ENCODE measurements at regions not wholly inside any gene's neighbourhood (a gene's known extent, or its start where the extent isn't known, plus 50 kb on each side); places are given as distances from the start of the nearest gene placed in this dataset.
"Not testable (repeated sequence)": the region's sequence is repeated elsewhere in the genome, so short reads cannot be mapped to it uniquely, and the experiment has no call there.

DNA sequence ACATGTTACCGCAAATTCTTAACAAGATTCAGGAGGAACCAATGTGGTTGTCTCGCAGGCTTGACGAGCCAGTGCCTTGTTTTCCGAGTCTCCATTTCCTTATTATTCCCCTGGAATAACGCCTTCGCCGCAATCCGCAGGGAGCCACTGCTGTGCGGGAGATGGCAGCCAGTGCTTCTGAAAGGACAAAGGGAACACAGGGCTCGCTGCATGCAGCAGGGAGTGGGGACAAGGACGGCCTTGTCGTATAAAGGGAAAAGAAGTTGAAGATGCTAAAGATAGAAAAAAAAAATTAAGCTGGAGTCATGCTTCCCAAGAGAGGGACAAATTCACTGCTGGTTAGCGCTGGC is 221.4 kb downstream of the NDUFA10 start:
- Mint-ChIP-seq H3K4me1 (ENCODE audit: low read depth) (no peaks in the 10 kb centered on the region), H3K4me3 (no peak overlapping the region), H3K27ac (no peak overlapping the region), H3K36me3 (no peaks in the 10 kb centered on the region), H3K27me3 (no peaks in the 10 kb centered on the region), H3K9me3 (ENCODE audit: low read depth) (no peaks in the 10 kb centered on the region)

DNA sequence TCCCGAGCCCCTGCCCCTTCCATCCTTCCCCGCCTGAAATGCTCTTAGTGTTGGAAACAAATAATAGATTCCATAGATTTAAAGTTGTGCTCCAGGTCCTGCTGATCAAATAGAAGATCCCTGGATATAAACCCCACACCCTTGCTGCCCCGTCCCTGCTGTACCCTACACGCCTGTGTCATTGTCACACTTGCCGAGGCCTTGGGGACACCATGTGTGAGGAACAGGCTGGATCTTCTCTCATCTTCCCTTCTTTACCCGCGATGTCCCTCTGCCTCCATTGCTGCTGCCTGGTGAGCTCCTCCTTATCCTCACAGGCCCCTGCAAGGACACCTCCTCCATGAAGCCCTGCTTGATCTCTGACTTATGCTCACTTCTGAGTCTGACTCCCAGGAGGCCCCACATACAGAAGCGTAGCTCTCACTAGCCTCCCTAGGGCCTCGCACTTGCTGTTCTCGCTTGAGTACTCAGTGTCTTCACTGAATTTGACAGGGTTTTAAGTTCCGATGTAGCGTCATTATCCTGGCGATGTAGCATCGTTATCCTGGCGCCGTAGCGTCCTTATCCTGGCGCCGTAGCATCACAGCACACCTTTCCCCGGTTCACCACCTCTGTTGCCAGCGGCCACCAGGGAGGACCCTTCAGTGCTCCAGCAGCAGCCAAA is 221.9 kb downstream of the NDUFA10 start:
- Mint-ChIP-seq H3K27ac (no peak overlapping the region), H3K4me3 (no peak overlapping the region), H3K27me3 (no peaks in the 10 kb centered on the region), H3K4me1 (ENCODE audit: low read depth) (no peaks in the 10 kb centered on the region), H3K9me3 (ENCODE audit: low read depth) (no peaks in the 10 kb centered on the region), H3K36me3 (no peaks in the 10 kb centered on the region)

DNA sequence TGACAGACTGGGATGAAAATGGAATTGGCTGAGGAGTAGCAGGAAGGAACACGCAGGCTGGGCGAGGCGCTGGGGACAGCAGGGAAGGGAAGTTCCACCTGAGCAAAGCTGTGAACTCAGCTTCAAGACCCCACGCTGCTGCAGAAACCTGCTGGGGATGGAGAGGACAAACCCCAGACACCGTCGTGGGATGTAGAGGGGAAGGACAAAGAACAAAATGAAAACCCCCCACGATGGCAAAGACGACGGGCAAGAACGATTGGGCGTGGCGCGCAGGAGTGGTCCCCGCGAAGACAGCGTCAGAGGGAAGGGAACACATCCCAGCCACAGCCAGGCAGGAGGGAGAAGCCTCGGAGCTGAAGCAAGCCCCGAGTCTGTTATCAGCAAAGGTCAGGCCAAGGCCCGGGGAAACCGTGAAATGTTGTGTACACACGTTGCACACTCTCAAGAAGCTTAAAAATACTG is 222.9 kb downstream of the NDUFA10 start:
- no peak overlapping the region for H3K27ac Mint-ChIP-seq
- H3K9me3 Mint-ChIP-seq (ENCODE audit: low read depth): no peaks in the 10 kb centered on the region
- H3K4me1 Mint-ChIP-seq (ENCODE audit: low read depth): no peaks in the 10 kb centered on the region
- H3K4me3 Mint-ChIP-seq: no peak overlapping the region
- no peaks in the 10 kb centered on the region for H3K27me3 Mint-ChIP-seq
- H3K36me3 Mint-ChIP-seq: no peaks in the 10 kb centered on the region

DNA sequence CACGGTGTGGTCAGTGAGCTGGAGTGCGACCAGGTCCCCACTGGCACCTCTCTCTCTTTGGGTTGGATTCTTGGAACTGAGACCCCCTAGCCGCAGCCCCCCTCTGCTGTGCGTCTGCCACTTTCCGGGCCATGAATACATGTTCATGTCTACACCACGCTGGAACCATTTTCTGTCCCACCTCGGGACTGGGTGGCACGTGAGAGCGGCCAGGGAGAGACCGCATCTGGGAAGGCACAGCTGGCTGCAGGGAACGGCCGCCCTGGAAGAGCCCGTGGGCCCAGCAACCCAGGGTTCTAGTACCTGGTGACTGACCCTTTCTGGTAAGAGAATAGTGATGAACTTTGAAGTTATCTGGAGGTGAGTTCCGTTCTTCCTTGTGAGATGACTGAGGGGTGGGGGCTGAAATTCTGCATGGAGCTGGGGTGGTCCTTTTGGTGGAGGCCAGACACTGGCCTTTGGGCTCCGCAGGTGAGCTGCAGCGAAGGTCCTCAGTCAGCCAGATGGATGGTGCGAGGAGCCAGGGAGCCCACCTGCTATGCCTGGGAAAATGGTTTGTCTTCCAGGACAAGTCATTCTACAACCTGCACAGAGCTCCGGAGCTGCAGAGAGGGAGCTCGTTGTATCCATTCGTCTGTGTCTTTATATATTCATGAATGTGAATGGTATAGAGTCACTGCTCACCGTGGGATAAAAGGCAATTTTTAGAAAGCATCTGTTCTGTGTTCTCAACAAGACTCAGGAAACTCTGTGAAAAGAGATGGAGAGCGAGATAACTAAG is 223.5 kb downstream of the NDUFA10 start:
- H3K36me3 Mint-ChIP-seq: no peaks in the 10 kb centered on the region
- no peaks in the 10 kb centered on the region for H3K4me1 Mint-ChIP-seq (ENCODE audit: low read depth)
- no peak overlapping the region for H3K4me3 Mint-ChIP-seq
- H3K9me3 Mint-ChIP-seq (ENCODE audit: low read depth): no peaks in the 10 kb centered on the region
- no peak overlapping the region for H3K27ac Mint-ChIP-seq
- no peaks in the 10 kb centered on the region for H3K27me3 Mint-ChIP-seq

DNA sequence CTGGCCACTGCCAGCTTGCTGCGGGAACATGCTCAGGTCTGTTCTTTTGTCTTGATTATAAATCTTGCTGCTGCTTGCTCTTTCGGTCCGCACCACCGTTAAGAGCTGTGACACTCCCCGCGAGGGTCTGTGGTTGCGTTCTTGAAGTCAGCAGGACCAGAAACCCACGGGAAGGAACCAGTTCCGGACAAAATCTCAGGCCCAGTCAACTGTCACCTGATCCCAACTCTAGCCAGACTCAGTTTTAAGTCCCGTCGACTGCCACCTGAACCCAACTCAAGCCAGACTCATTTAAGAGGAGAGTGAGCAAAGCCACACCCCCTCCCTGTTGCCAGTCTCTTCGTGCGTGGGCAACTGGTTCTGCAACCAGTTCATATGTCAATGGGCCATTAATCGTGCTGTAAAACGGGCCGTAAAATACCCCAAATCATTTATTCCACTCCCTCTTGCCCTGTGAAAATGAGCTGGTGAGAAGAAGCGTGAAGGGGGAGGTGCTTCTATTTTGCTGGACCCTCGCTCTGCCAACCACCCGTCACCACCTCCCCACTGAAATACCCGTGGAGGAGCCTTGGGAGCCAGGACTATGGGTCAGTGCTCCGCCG is 224.3 kb downstream of the NDUFA10 start:
- Mint-ChIP-seq H3K27me3 (no peaks in the 10 kb centered on the region), H3K4me3 (no peak overlapping the region), H3K36me3 (no peaks in the 10 kb centered on the region), H3K9me3 (ENCODE audit: low read depth) (no peaks in the 10 kb centered on the region), H3K4me1 (ENCODE audit: low read depth) (no peaks in the 10 kb centered on the region), H3K27ac (no peak overlapping the region)

DNA sequence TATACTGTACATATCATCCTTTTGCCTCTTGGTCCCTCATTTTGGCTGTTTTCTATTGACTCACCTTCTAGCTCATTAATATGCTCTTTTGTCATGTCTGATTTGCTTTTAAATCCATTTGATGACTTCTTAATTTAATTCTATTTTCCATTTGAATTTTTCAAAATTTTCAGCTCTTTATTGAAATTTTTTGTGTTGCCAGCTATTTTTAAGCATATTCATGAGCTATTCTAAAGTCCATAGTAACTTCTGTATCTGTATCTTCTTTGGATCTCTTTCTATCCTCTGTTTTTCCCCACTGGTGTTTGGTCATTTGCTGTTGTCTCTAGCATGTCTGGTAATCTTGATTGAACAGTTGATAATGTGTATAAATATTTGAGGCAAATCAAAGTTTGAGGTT is 227.8 kb downstream of the NDUFA10 start:
- H3K36me3 Mint-ChIP-seq: no peaks in the 10 kb centered on the region
- H3K4me1 Mint-ChIP-seq (ENCODE audit: low read depth): no peaks in the 10 kb centered on the region
- H3K27ac Mint-ChIP-seq: no peak overlapping the region
- no peaks in the 10 kb centered on the region for H3K9me3 Mint-ChIP-seq (ENCODE audit: low read depth)
- no peaks in the 10 kb centered on the region for H3K27me3 Mint-ChIP-seq
- no peak overlapping the region for H3K4me3 Mint-ChIP-seq

DNA sequence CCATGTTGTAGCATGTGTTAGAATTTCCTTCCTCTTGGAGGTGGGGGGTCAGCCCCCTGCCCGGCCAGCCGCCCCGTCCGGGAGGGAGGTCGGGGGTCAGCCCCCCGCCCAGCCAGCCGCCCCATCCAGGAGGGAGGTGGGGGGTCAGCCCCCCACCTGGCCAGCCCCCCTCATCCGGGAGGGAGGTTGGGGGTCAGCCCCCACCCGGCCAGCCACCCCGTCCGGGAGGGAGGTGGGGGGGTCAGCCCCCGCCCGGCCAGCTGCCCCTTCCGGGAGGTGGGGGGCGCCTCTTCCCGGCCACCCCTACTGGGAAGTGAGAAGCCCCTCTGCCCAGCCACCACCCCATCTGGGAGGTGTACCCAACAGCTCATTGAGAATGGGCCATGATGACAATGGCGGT is 229.4 kb downstream of the NDUFA10 start:
- H3K9me3 Mint-ChIP-seq (ENCODE audit: low read depth); H3K4me3 Mint-ChIP-seq; H3K4me1 Mint-ChIP-seq (ENCODE audit: low read depth); H3K36me3 Mint-ChIP-seq; H3K27ac Mint-ChIP-seq; H3K27me3 Mint-ChIP-seq: not testable (repeated sequence)

DNA sequence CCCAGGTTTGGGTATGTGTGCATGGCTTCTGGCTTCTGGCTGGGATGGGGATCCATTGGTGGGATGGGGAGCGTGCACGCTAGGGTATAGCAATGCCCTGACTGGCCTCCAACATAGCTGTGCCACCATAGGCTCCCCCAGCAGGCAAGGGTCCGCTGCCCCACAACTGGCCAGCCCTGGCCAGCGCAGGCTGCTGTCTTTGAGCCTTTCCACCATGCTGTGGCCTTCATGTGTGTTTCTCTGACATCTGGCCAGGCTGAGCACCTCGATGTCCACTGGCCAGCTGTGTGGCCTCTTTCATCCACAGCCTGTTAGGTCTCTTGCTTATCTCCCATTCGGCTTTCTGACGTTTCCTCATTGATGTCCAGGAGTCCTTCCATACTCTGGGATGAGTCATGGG is 231.3 kb downstream of the NDUFA10 start:
- Mint-ChIP-seq H3K27ac (no peak overlapping the region), H3K36me3 (no peaks in the 10 kb centered on the region), H3K27me3 (no peaks in the 10 kb centered on the region), H3K4me1 (ENCODE audit: low read depth) (no peaks in the 10 kb centered on the region), H3K9me3 (ENCODE audit: low read depth) (no peaks in the 10 kb centered on the region), H3K4me3 (no peak overlapping the region)

DNA sequence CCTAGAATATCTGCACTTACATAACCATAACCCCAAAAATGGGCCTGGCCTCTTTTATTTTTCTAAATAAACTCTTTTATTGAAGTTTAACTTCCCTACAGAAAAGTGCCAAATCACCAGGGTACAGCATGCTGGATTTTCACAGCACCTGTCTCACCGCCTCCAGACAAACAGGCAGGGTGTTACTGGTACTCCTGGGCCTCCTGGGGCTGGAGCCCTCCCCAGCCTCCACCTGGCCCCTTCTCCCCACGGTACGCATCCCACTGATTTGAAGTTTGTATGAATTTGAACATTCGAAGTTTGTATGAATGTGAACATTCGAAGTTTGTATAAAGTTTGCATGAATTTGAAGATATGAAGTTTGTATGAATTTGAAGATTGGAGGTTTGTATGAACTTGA is 232.1 kb downstream of the NDUFA10 start:
- H3K9me3 Mint-ChIP-seq (ENCODE audit: low read depth): no peaks in the 10 kb centered on the region
- no peaks in the 10 kb centered on the region for H3K27me3 Mint-ChIP-seq
- H3K4me1 Mint-ChIP-seq (ENCODE audit: low read depth): no peaks in the 10 kb centered on the region
- H3K36me3 Mint-ChIP-seq: no peaks in the 10 kb centered on the region
- H3K4me3 Mint-ChIP-seq: no peak overlapping the region
- no peak overlapping the region for H3K27ac Mint-ChIP-seq

DNA sequence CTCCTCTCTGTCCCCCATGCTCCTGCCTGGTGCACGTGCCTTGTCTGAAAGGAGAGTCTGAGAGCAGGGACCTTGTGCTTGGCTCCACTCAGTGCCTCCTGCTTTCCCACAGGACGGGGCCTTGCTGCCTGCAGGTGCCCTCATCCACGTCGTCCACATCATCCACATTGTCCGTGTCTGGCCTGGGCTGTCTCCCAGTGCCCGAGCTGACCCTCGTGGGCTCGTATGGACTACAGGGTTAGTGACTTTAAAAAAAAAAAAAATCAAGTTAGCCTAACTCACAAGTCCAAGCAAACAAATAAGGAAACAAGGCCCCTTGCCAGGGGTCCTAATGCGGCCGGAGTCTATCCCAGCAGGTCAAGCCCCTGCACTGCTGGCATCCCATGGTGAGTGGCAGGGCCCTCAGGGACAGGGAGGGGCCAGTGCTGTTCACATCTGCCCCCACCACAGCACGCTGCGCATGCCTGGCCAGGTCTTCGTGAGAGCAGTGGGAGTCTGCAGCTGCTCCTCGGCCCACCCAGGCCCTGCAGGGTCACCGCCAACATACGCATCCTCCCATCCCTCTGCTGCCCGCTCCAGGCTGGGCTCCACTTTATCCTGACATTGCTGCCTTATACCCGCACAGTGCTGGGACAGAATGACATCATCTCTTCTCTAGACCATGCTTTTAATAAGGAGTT is 232.6 kb downstream of the NDUFA10 start:
- Mint-ChIP-seq H3K27me3 (no peaks in the 10 kb centered on the region), H3K36me3 (no peaks in the 10 kb centered on the region), H3K4me1 (ENCODE audit: low read depth) (no peaks in the 10 kb centered on the region), H3K9me3 (ENCODE audit: low read depth) (no peaks in the 10 kb centered on the region), H3K4me3 (no peak overlapping the region), H3K27ac (no peak overlapping the region)

DNA sequence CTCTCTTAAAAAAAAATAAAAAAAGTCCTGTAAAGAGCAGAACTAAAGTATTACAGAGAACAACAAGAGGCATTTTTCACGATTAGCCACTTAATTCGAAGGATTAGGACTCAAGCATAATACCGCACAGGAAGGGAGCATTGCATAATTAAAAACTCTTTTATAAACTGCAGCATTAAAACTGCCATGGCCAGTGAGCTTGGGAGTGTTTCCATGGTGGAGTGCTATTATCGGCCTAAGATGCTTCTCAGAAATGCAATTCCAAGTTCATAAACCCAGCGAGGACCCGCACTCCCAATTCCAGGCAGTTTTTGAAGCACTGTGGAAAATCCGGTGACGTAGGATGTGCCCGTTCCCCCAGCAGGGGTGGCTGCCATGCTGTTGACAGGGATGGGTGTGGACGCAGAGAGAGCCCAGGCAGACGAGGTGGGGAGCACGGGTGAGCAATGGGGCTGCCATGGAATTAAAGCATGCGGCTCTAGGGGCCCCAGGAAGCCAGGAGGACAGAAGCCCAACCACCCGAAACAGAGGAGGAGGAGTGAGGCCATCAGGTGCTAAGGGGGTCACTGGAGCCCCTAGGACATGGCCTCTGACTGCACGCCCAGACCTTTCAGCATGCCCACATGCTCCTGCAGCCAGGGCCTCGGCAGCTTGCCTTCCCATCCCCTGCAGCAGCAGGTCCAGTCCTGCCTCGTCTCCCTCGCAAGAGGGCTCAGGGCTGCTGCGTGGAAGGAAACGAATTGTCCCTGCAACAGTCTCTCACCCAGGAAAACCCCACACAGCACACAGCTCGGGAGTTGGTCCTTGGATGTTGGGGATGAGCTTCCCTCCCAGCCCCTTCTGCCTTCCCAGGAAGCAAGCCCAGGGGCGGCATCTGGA is 233.4 kb downstream of the NDUFA10 start:
- H3K9me3 Mint-ChIP-seq (ENCODE audit: low read depth): no peaks in the 10 kb centered on the region
- H3K36me3 Mint-ChIP-seq: no peaks in the 10 kb centered on the region
- H3K4me3 Mint-ChIP-seq: no peak overlapping the region
- H3K27me3 Mint-ChIP-seq: no peaks in the 10 kb centered on the region
- no peak overlapping the region for H3K27ac Mint-ChIP-seq
- H3K4me1 Mint-ChIP-seq (ENCODE audit: low read depth): no peaks in the 10 kb centered on the region

DNA sequence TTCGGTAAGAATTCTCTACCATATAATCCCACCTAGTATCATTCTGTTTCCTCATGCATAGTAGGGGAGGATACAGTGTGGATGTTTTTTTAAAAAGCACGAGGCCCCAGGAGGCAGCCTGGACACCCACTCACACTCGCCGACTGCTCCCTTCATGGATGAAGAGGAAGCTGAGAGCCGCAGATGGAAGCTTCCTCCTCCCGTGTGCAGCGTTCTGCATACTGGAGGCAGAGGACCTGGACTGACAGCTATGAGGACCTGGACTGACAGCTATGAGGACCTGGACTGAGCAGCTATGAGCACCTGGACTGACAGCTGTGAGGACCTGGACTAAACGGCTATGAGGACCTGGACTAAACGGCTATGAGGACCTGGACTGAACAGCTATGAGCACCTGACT is 234.4 kb downstream of the NDUFA10 start:
- Mint-ChIP-seq H3K36me3 (peaks cover 3% of the 10 kb centered on the region), H3K4me3 (no peak overlapping the region), H3K27me3 (peaks cover 1% of the 10 kb centered on the region), H3K9me3 (ENCODE audit: low read depth) (peaks cover 8% of the 10 kb centered on the region), H3K27ac (no peak overlapping the region), H3K4me1 (ENCODE audit: low read depth) (no peaks in the 10 kb centered on the region)

DNA sequence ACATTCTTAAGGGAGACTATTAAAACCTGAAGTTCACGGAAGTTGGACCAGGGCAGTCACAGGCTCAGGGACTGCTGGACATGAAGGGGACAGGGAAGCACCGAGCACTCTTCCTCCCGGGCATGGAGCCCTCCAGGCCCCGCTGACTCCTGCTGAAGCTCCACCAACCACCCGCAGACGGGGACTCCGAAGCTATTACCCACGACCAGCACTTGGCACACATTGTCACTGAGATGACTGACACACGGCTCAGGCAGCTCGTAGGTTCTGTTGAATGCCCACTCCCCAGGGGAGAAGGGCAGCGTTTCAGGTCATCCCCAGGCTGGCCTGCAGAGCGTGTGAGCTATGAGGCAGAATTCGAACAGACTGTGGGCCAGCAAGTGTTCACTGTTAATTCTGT is 234.8 kb downstream of the NDUFA10 start:
- no peak overlapping the region for H3K27ac Mint-ChIP-seq
- no peak overlapping the region for H3K4me3 Mint-ChIP-seq

DNA sequence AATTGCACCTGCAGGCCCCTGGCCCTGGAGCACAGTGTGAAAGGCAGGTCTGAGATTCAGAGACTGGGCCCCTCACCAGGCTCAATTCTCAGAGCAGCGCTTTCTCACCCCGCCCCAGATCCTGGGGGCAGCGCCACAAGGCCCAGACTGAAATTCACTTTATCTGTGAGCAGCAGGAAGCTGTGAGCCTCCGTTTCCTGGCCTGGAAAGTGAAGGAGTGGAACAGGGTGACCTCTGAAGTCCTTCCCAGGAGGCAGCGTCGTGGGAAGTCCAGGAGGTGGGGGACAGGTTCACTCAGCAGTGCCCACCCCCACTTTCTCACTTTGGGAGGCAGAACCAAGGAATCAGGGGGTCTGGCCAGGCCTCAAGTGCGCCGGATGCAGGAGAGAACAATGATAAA is 235.4 kb downstream of the NDUFA10 start:
- no peaks in the 10 kb centered on the region for H3K4me1 Mint-ChIP-seq (ENCODE audit: low read depth)
- no peak overlapping the region for H3K27ac Mint-ChIP-seq
- peaks cover 1% of the 10 kb centered on the region for H3K27me3 Mint-ChIP-seq
- H3K36me3 Mint-ChIP-seq: peaks cover 3% of the 10 kb centered on the region
- peaks cover 14% of the 10 kb centered on the region for H3K9me3 Mint-ChIP-seq (ENCODE audit: low read depth)
- no peak overlapping the region for H3K4me3 Mint-ChIP-seq

More for the DNA sequence above, 234.8 kb downstream of the NDUFA10 start:
- Mint-ChIP-seq H3K36me3 (peaks cover 3% of the 10 kb centered on the region), H3K4me1 (ENCODE audit: low read depth) (no peaks in the 10 kb centered on the region), H3K9me3 (ENCODE audit: low read depth) (peaks cover 9% of the 10 kb centered on the region), H3K27me3 (peaks cover 1% of the 10 kb centered on the region)
